GM23338 (cell line): ENCODE measurements at regions not wholly inside any gene's neighbourhood (a gene's known extent, or its start where the extent isn't known, plus 50 kb on each side); places are given as distances from the start of the nearest gene placed in this dataset.
"Not testable (repeated sequence)": the region's sequence is repeated elsewhere in the genome, so short reads cannot be mapped to it uniquely, and the experiment has no call there.

Experiments used
- CREB1 ChIP-seq: fragments of 250-450 bp; sonication (Bioruptor Pico); IDR thresholded peaks from 2 replicates; pipeline ENCODE4 v1.5.0; 2020; ENCODE audit warnings: low read depth, mild to moderate bottlenecking, moderate library complexity
- EZH2 ChIP-seq: fragments of 200-600 bp; sonication (generic); IDR thresholded peaks from one replicate; pipeline ENCODE4 v1.8.0; 2017; ENCODE audit warnings: antibody characterized with exemption, mild to moderate bottlenecking, low read depth; ENCODE audit not compliant: unreplicated experiment
- EZH2phosphoT487 ChIP-seq: fragments of 200-600 bp; sonication (generic); IDR thresholded peaks from one replicate; pipeline ENCODE4 v1.8.1; 2018; ENCODE audit warnings: antibody characterized with exemption; ENCODE audit not compliant: unreplicated experiment
- JUNB ChIP-seq: IDR thresholded peaks from one replicate; pipeline ENCODE4 v1.6.1; 2016; ENCODE audit warnings: antibody characterized with exemption; ENCODE audit not compliant: unreplicated experiment
- NANOG ChIP-seq: IDR thresholded peaks from 2 replicates; pipeline ENCODE4 v1.6.1; 2016; ENCODE audit warnings: antibody characterized with exemption, borderline replicate concordance
- POLR2AphosphoS5 ChIP-seq: IDR thresholded peaks from 2 replicates; pipeline ENCODE4 v1.6.1; 2016; ENCODE audit warnings: antibody characterized with exemption, low read depth
- STAT1 ChIP-seq: IDR thresholded peaks from one replicate; pipeline ENCODE4 v1.6.1; 2016; ENCODE audit warnings: antibody characterized with exemption; ENCODE audit not compliant: unreplicated experiment
- ZNF114 ChIP-seq: fragments of 250-450 bp; sonication (Bioruptor Pico); IDR thresholded peaks from 2 replicates; pipeline ENCODE4 v1.5.0; 2020; ENCODE audit warnings: mild to moderate bottlenecking, moderate library complexity
- ZNF331 ChIP-seq: fragments of 250-450 bp; sonication (Bioruptor Pico); IDR thresholded peaks from 2 replicates; pipeline ENCODE4 v1.5.0; 2020; ENCODE audit warnings: low read depth, mild to moderate bottlenecking, moderate library complexity
- TF ChIP-seq, protein P1 (sequence below), 2 experiments: fragments of 200-600 bp in 1 of 2; sonication (generic) in 1 of 2; conservative IDR thresholded peaks; 2 replicates each; pipeline versions ENCODE4 v1.5.1 to v1.6.1; 2016 to 2017; ENCODE audit warnings: antibody characterized with exemption in 2 of 2, low read depth in 2 of 2, mild to moderate bottlenecking in 2 of 2, moderate library complexity in 1 of 2
- TF ChIP-seq, protein P2 (sequence below): IDR thresholded peaks from one replicate; pipeline ENCODE4 v1.6.1; 2018; ENCODE audit warnings: antibody characterized with exemption; ENCODE audit not compliant: unreplicated experiment
- TF ChIP-seq, protein P3 (sequence below): IDR thresholded peaks from 2 replicates; pipeline ENCODE4 v1.6.1; 2016; ENCODE audit warnings: antibody characterized with exemption

- TF ChIP-seq, protein P1, sequence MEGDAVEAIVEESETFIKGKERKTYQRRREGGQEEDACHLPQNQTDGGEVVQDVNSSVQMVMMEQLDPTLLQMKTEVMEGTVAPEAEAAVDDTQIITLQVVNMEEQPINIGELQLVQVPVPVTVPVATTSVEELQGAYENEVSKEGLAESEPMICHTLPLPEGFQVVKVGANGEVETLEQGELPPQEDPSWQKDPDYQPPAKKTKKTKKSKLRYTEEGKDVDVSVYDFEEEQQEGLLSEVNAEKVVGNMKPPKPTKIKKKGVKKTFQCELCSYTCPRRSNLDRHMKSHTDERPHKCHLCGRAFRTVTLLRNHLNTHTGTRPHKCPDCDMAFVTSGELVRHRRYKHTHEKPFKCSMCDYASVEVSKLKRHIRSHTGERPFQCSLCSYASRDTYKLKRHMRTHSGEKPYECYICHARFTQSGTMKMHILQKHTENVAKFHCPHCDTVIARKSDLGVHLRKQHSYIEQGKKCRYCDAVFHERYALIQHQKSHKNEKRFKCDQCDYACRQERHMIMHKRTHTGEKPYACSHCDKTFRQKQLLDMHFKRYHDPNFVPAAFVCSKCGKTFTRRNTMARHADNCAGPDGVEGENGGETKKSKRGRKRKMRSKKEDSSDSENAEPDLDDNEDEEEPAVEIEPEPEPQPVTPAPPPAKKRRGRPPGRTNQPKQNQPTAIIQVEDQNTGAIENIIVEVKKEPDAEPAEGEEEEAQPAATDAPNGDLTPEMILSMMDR (conservative IDR thresholded peaks at IDR 0.05; ENCODE audit: low read depth in 2 of 2): not testable (repeated sequence)
- TF ChIP-seq POLR2AphosphoS5; CREB1 (CRISPR knock-in tag); EZH2; ZNF331 (CRISPR knock-in tag); EZH2phosphoT487; JUNB; NANOG; ZNF114; STAT1: not testable (repeated sequence)
- TF ChIP-seq, protein P2, sequence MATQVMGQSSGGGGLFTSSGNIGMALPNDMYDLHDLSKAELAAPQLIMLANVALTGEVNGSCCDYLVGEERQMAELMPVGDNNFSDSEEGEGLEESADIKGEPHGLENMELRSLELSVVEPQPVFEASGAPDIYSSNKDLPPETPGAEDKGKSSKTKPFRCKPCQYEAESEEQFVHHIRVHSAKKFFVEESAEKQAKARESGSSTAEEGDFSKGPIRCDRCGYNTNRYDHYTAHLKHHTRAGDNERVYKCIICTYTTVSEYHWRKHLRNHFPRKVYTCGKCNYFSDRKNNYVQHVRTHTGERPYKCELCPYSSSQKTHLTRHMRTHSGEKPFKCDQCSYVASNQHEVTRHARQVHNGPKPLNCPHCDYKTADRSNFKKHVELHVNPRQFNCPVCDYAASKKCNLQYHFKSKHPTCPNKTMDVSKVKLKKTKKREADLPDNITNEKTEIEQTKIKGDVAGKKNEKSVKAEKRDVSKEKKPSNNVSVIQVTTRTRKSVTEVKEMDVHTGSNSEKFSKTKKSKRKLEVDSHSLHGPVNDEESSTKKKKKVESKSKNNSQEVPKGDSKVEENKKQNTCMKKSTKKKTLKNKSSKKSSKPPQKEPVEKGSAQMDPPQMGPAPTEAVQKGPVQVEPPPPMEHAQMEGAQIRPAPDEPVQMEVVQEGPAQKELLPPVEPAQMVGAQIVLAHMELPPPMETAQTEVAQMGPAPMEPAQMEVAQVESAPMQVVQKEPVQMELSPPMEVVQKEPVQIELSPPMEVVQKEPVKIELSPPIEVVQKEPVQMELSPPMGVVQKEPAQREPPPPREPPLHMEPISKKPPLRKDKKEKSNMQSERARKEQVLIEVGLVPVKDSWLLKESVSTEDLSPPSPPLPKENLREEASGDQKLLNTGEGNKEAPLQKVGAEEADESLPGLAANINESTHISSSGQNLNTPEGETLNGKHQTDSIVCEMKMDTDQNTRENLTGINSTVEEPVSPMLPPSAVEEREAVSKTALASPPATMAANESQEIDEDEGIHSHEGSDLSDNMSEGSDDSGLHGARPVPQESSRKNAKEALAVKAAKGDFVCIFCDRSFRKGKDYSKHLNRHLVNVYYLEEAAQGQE: not testable (repeated sequence)
- TF ChIP-seq, protein P3, sequence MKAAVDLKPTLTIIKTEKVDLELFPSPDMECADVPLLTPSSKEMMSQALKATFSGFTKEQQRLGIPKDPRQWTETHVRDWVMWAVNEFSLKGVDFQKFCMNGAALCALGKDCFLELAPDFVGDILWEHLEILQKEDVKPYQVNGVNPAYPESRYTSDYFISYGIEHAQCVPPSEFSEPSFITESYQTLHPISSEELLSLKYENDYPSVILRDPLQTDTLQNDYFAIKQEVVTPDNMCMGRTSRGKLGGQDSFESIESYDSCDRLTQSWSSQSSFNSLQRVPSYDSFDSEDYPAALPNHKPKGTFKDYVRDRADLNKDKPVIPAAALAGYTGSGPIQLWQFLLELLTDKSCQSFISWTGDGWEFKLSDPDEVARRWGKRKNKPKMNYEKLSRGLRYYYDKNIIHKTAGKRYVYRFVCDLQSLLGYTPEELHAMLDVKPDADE: not testable (repeated sequence)
These were observed 102.8 kb downstream of the POLR2M start for GRCh38 chr15:57809285-57809684.
